ENCODE measurements at regions not wholly inside any gene's neighbourhood (a gene's known extent, or its start where the extent isn't known, plus 50 kb on each side); places are given as distances from the start of the nearest gene placed in this dataset.

DNA sequence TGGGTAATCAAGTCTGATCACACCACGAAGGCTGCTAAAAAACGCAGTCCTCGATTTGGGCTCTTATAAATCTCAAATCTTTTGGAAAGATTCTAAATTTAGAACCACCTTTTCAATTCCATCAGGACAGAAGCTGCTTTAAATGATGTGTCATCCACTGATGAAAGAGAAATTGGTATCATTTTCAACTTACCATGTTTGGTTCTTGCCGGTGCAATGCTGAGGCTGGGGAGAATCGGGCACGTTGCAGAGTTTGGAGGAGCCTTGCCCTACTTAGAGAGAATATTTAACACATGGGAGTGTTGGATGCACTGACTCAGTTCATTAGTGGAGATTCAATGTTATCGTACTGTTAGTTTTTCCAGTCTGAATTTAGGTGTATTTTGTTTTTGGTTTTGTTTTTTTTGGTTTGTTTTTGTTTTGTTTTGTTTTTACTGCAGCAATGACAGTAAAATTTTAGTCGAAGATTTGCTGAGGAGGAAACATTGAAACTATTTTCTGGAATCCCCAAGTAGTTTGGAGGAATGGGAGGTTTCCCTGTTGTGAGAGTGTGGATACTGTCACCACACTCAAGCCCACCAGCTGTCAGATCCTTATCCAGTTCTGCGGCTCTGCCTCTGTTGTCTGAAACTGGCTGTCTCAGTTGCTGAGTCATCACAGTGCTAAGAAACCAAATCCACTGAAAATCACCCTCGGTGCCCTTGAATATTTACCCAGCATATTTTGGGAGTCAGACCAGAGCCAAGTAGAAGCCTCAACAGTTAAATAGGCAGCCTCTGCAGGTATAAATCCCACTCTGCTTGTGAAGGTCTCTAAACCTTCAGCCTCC lies 497.0 kb downstream of the BTBD3 start:
- no peak for TF ChIP-seq GATA2 (IDR thresholded peaks at IDR 0.05; ENCODE audit: insufficient read depth, insufficient read length, low read depth, low read length)
- TF ChIP-seq, protein P1, sequence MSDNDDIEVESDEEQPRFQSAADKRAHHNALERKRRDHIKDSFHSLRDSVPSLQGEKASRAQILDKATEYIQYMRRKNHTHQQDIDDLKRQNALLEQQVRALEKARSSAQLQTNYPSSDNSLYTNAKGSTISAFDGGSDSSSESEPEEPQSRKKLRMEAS (IDR thresholded peaks at IDR 0.05; ENCODE audit: insufficient read depth, insufficient read length) = no peak
- no peak for TF ChIP-seq EZH2 (IDR thresholded peaks at IDR 0.05; ENCODE audit: borderline replicate concordance, low read depth, low read length, severe bottlenecking)
- TF ChIP-seq CTCF (IDR thresholded peaks at IDR 0.05; ENCODE audit: extremely low read depth in 1 of 2, insufficient read depth in 1 of 2, low read depth in 1 of 2, low read length in 2 of 2) = no peak
- TF ChIP-seq POLR2AphosphoS5 (IDR thresholded peaks at IDR 0.05; ENCODE audit: insufficient read depth, low read depth, low read length) = no peak
- no peak for TF ChIP-seq POLR2A (IDR thresholded peaks at IDR 0.05; ENCODE audit: low read depth, low read length)
- TF ChIP-seq MYC (IDR thresholded peaks at IDR 0.05; ENCODE audit: low read depth, low read length) = no peak
